Activated CD4-positive, alpha-beta T cell treated with anti-CD3 and anti-CD28 coated beads for 48 hours (primary cell): ENCODE measurements at regions not wholly inside any gene's neighbourhood (a gene's known extent, or its start where the extent isn't known, plus 50 kb on each side); places are given as distances from the start of the nearest gene placed in this dataset.

Source experiments
- DNase-seq: peaks from one replicate; pipeline ENCODE4 v3.0.0-alpha.2; 2020

DNA sequence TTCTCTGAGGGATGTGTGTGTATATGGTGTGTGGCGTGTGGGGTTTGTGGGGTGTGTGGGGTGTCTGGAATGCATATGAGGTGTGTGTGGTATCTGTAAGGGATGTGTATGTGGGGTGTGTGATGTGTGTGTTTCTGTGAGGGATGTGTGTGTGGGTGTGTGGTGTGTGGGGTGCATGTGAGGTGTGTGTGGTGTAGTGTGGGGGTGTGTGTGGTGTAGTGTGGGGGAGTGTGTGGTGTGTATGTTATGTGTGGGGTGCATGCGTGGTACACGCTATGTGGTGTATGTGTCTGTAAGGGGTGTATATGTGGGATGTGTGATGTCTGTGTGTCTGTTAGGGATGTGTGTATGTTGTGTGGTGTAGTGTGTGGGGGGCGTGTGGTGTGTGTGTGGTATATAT is 300.0 kb downstream of the FGF9 start:
- no peak for DNase-seq

DNA sequence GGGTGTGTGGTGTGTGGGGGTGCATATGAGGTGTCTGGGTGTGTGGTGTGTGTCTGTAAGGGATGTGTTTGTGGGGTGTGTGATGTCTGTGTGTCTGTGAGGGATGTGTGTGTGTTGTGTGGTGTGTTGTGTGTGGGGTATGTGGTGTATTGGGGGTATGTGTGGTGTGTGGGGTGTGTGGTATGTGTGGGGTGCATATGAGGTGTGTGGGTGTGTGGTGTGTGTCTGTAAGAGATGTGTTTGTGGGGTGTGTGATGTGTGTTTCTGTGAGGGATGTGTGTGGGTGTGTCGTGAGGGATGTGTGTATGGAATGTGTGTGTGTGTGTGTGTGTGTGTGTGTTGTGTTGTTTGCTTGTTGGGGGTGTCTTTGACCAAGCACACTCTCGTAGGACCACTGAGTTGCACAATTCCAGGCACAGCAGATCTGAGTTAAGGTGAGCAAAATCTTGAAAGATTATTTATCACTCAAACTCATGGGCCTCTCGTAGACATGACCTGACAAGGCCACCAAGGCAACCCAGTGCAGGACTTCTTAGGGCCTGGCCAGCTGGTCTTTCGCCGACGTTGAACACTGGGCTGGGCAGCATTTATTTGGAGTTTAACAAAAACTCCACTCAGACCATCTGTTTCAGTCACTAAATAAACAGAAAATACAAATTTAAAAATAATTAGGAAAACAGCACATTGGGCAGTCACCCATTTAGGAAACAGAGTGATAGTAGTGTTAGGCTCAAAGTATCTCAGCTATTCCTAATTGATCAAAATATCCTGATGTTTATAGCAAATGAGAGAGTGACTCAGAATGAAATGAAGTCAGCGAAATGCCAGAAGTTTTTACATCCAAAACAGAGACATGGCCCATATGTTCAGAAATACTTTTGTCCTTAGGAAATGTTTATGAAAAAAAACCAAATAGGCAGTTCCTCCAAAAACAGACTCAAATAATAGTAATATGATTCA is 301.1 kb downstream of the FGF9 start:
- DNase-seq = no peak

DNA sequence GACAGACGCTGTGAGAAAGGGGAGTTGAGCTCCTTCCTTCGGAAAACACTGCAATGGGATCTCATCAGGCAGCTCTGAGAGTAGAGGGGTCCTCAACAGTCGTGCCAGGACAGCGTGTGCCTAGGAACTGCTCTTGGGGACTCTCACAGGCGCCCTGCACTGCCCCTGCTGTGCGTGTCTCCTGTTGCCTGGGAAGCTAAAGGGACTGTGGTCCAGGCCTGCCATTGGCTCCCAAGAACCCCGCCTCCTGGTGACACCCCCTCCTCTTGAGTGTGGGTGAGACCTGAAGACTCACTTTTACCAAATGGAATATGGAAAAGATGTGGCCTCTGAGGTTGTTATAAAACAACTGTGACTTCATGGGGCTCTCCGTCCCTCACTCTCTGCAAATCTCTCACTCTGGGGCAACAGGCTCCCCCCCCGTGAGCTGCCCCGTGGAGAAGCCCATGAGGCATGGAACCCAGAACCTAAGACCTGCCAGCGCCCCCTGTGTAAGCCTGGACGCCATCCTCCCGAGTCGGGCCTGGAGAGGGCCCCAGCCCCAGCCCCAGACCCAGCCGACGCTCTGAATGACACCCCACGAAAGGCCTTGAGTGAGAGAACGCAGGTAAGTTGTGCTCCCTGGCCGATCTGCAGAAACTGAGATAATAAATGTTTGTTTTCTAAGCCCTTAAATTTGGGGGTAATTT is 302.7 kb downstream of the FGF9 start:
- DNase-seq = peak; percentile 9

DNA sequence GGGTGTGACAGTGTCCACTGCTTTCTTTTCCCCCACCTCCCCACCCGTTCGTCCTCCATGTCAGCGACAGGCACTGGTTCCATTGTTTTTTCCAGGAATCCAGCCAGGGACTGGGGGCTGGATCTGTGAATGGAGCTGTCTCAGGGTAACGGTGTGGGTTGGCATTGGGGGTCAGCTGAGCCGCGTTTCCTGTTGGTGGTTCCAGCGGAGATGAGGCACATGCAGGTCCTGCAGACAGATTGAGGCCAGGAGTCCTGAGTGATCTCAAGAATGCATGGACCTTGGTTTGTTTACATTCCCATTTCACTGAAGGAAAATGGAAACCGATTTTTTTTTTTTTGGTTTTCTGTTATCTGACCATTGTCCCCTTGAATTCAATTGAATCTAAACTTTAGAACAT is 303.9 kb downstream of the FGF9 start:
- DNase-seq = no peak

DNA sequence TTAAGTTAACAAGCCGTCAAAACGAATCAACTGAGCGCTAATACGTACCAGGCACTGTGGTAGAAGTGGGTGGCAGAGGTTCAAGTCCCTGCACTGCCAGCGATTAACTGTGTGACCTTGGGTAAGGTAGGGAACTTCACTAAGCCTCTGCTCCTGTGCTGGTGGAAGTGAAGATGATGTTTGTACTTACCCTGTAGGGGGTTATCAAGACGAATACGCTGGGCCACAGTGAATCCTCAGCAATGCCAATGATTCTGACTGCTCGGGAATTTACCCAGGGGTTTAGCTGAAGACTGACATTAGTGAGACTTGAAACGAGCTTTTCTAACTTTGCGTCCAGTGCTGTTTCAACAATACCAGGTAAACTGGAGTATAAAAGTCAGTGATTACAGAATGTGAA is 305.3 kb downstream of the FGF9 start:
- no peak for DNase-seq

DNA sequence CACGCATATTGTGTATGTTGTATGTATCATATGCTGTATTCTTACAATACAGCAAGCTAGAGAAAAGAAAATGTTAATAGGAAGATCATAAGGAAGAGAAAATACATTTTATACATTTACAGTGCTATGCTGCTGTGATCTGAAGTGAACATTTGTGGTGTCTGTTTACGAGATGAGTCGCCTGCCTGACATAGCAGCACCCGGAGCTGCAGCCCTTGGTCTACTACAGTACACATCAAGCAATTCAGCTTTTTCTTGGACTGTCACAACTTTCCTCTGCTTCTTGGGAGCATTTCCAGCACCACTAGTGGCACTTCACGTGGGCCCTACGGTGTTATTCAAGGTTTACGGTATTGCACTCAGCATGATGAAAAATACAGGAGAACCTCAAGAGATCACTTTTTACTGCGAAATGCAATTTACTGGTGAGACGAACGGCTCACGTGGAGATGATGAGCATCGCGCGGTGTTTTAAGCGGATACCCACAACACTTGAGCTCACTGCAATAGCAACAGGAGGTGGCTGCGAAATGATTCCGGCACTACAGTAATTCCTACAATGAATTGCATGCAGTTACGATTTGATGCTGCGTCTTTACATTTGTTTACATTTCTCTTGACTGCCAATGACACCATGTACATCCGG is 308.4 kb downstream of the FGF9 start:
- no peak for DNase-seq

DNA sequence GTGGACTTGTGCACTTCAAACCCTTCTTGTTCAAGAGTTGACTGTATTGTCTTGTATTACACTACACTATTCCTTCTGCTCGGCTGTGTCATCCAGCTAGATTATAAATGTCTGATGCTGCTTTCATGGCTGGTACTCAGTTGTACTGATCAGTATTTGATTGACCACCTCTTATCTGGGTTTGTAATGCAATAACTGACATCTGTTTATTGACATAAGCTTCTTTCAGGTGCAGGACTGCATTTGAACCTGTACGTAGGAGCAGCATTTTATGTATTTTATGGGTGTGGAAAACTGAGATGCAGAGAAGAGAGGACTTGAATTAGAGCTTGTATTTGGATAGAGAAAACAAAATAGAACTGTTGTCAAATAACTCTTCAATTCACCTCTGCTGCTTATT is 309.2 kb downstream of the FGF9 start:
- no peak for DNase-seq

DNA sequence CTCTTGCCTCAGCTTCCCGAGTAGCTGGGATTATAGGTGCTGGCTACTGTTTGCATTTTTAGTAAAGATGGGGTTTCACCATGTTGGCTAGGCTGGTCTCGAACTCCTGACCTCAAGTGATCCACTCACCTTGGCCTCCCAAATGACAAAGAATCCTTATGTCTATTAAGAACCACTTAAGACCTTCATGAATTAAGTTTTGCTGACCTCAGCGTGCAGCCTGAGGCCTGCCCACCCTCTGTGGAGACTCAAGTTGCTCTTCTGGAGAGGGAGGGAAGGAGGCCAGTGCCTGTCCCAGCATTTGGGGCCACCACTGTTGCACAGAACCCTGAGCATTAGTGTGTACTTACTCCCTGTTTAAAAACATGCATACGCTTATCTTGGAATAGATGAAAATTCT is 313.3 kb downstream of the FGF9 start:
- no peak for DNase-seq

DNA sequence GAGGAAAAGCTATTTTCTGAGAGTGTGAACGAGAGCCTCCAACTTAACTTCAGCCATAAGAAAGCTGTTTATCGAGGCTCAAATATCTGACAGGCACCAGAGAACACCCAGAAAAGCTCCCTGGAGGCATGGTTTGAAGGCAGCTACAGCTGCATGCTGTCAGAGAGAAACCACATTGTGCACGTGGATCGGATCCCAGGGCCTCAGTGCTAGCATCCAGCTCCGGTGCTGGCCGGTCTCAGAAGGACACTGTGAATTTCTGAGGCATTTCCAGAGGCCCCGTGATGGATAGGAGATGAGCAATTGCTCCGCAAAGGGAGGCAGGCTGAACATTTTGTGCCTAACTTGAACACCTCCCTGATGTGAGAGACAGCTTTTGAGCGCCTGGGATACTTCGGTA is 315.7 kb downstream of the FGF9 start:
- no peak for DNase-seq

DNA sequence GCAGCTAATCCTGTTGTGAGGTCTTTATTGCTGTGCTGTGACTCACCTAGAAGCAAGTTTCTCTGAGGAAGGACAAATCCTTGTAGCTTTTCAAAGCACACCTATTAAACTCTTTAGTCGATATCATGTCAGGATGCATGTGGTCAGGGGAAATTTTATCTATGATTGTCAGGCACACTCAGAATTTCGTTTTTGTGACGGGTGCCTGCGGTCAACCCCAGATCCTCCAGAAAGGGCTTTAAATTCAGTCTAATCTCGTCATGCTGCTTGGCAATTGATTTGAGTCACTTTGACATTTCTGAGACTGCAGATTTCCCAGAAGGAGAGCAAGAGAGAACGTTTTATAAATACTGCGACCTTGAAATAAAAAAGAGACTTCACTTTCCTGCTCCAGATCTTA is 316.9 kb downstream of the FGF9 start:
- DNase-seq = no peak

DNA sequence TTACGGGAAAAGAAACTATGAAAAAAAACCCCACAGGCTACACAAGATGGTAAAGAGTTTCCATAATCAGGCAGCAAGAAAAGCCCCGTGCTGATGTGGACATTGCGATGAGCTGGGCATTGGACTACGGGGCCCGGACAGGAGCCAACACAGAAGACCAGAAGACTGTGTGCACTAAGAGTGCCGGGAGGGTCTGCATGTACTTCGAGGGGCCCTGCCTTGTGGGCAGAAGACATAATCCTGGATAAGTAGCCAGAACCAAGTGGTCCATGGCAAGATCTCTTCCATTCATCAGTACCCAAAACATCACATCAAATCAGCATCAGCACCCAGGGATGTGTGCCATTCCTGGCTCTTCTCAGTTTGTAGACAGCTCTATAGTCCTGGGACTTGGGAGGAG is 317.8 kb downstream of the FGF9 start:
- no peak for DNase-seq

DNA sequence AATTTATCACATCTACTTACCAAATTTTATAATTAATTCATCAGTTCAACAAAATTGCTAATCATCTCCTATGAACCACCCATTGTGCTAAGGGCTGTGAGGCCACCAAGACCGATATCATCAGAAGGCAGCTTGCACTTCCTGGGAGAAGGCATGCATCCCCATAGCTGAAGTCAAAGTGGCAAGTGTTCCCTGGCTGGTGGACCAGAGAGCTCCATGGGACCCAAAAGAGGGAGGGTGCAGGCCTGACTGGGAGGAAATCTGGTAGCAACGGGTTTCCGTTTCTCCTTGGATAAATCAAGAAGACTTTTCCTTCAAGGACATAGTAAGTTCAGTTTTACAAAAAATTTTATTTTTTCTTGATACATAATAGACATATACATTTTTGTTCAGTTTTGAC is 325.2 kb downstream of the FGF9 start:
- DNase-seq = no peak

DNA sequence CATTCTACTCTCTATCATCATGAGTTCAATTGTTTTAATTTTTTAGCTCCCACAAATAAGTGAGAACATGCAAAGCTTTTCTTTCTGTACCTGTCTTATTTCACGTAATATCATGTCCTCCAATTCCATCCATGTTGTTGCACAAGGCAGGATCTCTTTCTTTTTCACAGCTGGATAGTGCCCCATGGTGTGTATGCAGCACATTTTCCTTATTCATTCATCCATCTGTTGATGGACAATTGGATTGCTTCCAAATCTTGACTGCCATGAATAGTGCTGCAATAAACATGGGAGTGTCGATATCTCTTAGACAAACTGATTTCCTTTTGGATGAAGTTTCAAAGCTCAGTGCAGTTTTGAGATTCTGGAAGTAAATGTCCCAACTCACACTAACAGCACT is 326.9 kb downstream of the FGF9 start:
- DNase-seq = no peak

DNA sequence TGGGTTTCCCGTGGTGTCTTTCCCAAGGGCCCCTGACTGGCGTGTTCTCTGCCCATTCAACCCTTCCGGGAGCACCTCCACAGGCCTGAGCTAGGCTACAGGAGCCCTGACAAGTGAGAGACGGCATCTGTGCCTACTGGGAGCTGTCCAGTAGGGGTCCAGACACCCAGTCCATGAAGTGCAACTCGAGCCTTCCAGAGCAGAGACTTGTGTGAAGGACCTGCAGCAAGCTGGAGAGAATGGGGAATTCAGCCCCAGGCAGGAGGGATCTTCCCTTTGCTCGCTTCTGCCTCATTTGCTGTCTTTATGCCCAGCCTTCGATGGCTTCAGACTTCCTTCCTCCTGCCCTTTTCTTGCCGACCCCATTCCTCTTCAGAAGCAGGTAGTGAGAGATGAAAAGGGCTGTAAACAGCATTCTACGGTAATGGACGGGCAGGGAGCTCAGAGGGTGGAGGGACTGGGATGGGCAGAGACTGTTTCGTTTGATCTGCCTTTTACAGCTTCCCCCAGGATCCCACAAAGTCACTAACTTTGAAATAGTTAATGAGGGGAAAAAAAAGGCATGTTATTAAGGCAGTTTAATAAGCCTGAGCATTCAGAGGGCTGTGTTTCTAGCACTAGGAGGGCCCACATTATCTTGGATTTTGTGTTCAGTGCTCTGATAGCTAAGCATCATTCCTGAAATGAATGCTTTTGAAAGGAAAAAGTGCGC is 327.6 kb downstream of the FGF9 start:
- DNase-seq = no peak

DNA sequence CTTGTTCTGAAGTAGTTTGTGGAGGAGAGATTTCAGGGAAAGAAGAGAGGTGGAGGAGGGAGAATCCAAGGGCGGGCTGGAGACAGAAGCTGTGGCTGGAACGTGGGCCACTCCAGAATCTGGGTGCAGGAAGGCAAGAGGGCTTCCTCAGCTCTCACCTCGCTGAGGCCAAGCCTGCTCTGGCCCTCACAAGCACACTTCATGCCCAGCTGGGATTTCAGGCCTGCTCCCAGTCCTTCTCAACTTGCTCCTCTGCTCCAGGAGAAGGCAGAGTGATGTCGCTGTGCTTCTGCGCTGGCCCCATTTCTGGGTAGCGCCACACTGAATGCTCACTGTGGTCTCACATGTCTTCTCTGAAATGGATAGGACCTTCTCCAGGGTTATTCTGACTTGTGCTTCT is 328.8 kb downstream of the FGF9 start:
- DNase-seq = no peak

DNA sequence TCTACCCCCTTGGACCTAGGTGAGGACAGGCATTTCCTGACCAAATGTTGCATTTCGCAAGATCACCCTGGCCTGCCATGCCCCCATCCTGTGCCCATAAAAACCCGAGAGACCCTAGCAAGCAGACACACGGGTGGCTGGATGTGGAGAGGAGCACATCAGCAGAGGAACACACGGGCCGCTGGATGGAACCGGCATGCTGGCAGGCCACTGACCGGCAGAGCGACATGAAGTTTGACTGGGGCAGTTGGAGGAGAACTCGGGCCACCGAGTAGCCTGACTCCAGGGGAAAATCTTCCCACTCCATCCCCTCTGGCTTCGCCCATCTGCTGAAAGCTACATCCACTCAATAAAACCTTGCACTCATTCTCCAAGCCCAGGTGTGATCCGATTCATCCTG is 329.3 kb downstream of the FGF9 start:
- no peak for DNase-seq

DNA sequence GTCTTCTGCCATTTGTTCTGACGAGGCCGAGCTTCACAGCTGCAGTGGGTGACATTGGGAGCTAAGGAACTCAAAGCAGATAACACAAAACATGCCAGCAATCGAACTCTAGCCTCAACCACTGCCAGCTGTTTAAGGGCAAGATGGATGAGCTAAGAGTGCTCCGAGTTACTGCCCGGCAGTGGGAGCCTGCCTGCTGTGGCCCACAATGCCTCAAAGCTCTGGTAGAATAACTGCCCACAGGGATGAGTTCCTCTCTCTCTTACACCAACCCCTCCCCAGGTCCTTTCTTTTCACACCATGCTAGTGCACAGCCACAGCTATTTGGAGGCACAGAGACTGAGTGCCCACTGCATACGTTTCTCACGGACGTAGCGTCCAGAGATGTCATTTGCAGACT is 330.5 kb downstream of the FGF9 start:
- no peak for DNase-seq

DNA sequence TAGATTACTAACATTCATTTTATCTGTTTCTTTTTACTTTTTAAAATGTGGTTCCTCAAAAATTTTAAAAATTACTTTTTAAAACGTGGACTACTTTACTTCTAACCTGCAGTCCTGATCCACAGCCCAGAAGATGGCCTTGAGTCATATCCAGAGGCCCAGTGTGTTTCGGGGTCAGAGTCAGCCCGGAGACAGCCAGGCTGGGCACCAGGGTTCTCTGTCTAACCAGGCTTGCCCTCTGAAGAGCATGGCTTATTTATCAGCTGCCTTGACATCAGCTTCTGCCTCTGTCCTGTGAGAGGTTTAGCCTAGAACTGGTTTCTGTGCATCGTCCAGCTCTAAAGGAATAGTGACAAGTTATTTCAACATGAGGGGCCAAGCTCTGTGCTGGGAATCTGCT is 332.0 kb downstream of the FGF9 start:
- no peak for DNase-seq

DNA sequence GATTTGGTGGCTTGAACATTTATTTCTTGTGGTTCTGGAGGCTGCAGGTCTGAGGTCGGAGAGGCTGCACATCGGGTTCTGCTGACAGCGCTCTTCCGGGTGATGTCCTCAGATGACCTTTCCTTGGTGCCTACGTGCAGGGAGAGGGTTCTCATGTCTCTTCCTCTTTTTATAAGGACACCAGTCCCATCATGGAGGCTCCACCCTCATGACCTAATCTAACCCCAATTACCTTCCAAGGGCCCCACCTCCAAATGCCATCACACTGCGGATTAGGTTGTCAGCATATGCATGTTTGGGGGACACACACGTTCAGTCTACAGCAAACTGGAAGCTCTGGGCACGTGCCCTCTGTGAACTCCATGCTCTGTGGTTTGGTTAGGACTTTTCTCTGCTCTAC is 338.6 kb downstream of the FGF9 start:
- no peak for DNase-seq

DNA sequence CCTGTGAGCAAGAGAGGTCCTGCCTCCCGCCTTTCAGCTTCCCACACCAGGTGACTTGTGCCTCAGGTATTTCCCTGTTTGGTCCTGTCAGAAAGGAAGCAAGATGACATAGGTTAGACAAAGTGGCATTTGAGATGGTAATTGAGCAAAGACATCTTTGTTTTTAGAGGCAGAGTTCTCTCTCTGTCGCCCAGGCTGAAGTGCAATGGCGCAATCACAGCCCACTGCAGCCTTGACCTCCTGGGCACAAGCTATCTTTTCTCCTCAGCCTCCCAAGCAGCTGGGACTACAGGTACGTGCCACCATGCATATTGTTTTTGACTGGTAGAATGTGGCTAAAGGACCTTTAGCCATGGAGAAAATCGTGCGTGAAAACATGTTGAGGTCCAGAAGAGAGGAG is 339.1 kb downstream of the FGF9 start:
- DNase-seq = no peak

DNA sequence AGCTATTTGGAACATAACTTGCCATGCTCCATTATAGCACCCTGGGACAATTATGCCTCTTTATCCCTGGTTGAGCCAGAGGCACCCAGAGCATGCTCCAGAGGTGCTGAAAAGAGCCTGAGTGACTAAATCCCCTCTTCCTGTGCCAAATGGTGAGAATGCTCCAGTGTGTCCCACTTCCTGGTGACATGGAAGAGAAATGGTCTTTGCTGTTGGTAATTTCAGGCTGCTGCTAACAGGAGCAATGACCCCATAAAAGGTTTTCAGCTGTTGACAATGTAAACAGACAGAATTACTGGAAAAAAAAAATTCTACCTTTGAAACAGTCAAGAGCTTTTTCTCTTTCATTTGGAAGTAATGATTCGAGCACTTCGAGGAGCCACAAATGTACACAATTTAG is 341.8 kb downstream of the FGF9 start:
- DNase-seq = no peak

DNA sequence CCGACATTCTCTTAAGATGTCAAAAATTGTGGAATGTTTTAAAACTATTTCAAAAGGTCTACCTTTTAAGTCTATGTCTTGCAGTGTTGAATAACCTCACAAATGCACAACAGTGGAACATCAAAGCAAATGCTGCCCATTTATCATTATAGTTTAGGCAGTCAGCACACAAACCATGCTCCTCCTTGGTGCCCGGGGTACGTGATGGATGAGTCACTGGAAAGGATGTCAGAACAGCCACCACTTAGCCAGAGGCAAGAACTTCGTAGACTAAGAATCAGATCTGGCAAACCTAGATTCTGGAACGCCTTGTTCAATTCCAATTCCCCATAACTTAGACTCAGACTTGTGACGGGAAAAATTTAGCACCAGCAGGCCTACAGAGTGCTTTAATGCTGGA is 343.6 kb downstream of the FGF9 start:
- DNase-seq = no peak

DNA sequence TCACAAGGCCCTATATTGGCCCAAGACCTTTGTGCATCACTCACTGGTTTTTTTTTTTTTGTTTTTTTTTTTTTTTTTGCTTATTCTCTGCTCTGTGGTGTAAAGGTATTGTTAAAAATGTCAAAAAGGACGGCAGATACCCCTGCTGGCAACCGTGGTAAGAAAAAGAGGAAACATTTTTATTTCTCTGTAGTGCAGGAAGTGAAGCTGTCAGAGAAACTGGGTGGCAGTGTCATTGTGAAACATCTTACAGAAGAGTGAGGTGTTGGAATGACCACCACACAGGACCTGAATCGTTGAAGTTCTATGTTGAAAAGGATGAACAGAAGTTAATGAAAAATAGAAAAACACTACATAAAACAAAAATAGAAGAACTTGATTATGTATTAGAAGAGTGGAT is 346.4 kb downstream of the FGF9 start:
- DNase-seq = no peak
